ENCODE measurements at regions not wholly inside any gene's neighbourhood (a gene's known extent, or its start where the extent isn't known, plus 50 kb on each side); places are given as distances from the start of the nearest gene placed in this dataset.

GRCh38 chr5:36370073-36370472, 68.4 kb upstream of the RANBP3L start:
- no peak for DNase-seq
- H3K4me3 ChIP-seq: no peak overlapping the region
- H3K9me3 ChIP-seq: peaks cover 0 to 5% (median 0%) of the 10 kb centered on the region in 8 donors
- intact Hi-C loops (cut with DNase I; ENCODE audit: low total_unique reads): no loop called here
- H3K36me3 ChIP-seq: no peaks in the 10 kb centered on the region
- no peak overlapping the region for H3K27ac ChIP-seq
- WGBS, 5 donors: 66 to 98% (median 74%) methylated on average over 2 of the region's 2 CpGs
- H3K27me3 ChIP-seq (replicated peaks in 1 of 7): no peaks in the 10 kb centered on the region
- TF ChIP-seq POLR2AphosphoS5 (IDR thresholded peaks at IDR 0.05) (no peak), POLR2A (IDR thresholded peaks at IDR 0.05) (no peak), CTCF (IDR thresholded peaks at IDR 0.05 in 8 of 11, conservative IDR thresholded peaks at IDR 0.05 in 3 of 11) (no peak)
- H3K4me1 ChIP-seq: peaks cover 0 to 16% (median 4%) of the 10 kb centered on the region in 6 donors

- Histone ChIP-seq H3K9me3 (peaks cover 0 to 5% (median 0%) of the 10 kb centered on the region in 8 donors), H3K4me3 (no peak overlapping the region), H3K27ac (no peak overlapping the region), H3K27me3 (replicated peaks in 1 of 7) (no peaks in the 10 kb centered on the region), H3K36me3 (no peaks in the 10 kb centered on the region), H3K4me1 (peaks cover 0 to 16% (median 4%) of the 10 kb centered on the region in 6 donors)
- no peak for DNase-seq
- WGBS, 5 donors: 68 to 89% (median 83%) methylated on average over 6 of the region's 6 CpGs
- TF ChIP-seq POLR2AphosphoS5 (IDR thresholded peaks at IDR 0.05) (no peak), POLR2A (IDR thresholded peaks at IDR 0.05) (no peak), CTCF (IDR thresholded peaks at IDR 0.05 in 8 of 11, conservative IDR thresholded peaks at IDR 0.05 in 3 of 11) (no peak)
- intact Hi-C loops (cut with DNase I; ENCODE audit: low total_unique reads): no loop called here
Measured at GRCh38 chr5:36371366-36371765, 69.7 kb upstream of the RANBP3L start.

- Histone ChIP-seq H3K9me3 (peaks cover 0 to 5% (median 0%) of the 10 kb centered on the region in 8 donors), H3K4me3 (no peak overlapping the region), H3K27ac (peak overlapping the region in 4 of 8 donors; percentile 17 to 56 (median 28)), H3K4me1 (peaks cover 0 to 16% (median 4%) of the 10 kb centered on the region in 6 donors), H3K36me3 (no peaks in the 10 kb centered on the region), H3K27me3 (replicated peaks in 1 of 7) (no peaks in the 10 kb centered on the region)
- 54 to 82% (median 70%) methylated on average over 8 of the region's 8 CpGs for WGBS, 5 donors
- peak in 1 of 3 donors; percentile 28 for TF ChIP-seq POLR2AphosphoS5 (IDR thresholded peaks at IDR 0.05)
- TF ChIP-seq CTCF (IDR thresholded peaks at IDR 0.05 in 8 of 11, conservative IDR thresholded peaks at IDR 0.05 in 3 of 11): no peak
- DNase-seq: no peak
- intact Hi-C loops (cut with DNase I; ENCODE audit: low total_unique reads): no loop called here
Measured at GRCh38 chr5:36373527-36374086, 71.9 kb upstream of the RANBP3L start.

GRCh38 chr5:36374266-36374862, 72.7 kb upstream of the RANBP3L start:
- 66 to 85% (median 70%) methylated on average over 3 of the region's 3 CpGs for WGBS, 5 donors
- intact Hi-C loops (cut with DNase I; ENCODE audit: low total_unique reads): no loop called here
- H3K27ac ChIP-seq: peak overlapping the region in 4 of 8 donors; percentile 17 to 56 (median 28)
- no peak for DNase-seq
- peaks cover 0 to 5% (median 0%) of the 10 kb centered on the region in 8 donors for H3K9me3 ChIP-seq
- no peaks in the 10 kb centered on the region for H3K36me3 ChIP-seq
- no peaks in the 10 kb centered on the region for H3K27me3 ChIP-seq (replicated peaks in 1 of 7)
- no peak overlapping the region for H3K4me3 ChIP-seq
- no peak for TF ChIP-seq CTCF (IDR thresholded peaks at IDR 0.05 in 8 of 11, conservative IDR thresholded peaks at IDR 0.05 in 3 of 11)
- TF ChIP-seq POLR2AphosphoS5 (IDR thresholded peaks at IDR 0.05): no peak
- TF ChIP-seq POLR2A (IDR thresholded peaks at IDR 0.05): no peak
- H3K4me1 ChIP-seq: peaks cover 0 to 16% (median 4%) of the 10 kb centered on the region in 6 donors

Data from spleen (tissue), 11 donors.